ENCODE measurements at regions not wholly inside any gene's neighbourhood (a gene's known extent, or its start where the extent isn't known, plus 50 kb on each side); places are given as distances from the start of the nearest gene placed in this dataset.

DNA sequence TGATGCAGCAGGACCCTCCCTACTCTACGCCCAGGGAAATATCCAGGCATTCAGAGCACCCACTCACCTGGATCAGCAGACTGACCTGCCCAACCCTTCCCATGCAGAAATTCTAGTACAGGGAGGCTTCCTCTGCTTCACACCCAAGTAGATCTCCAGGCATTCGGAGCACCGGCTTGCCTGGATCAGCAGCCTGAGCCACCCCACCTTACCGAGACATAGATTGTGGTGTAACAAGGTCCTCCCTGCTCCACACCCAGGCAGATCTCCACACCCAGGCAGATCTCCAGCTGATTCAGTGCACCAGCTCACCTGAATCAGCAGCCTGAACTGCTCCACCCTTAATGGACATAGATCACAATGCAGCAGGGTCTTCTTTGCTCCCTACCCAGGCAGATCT is 215.1 kb upstream of the CPEB2 start:
- H3K4me3 ChIP-seq (ENCODE audit: low read length), result no peak overlapping the region
- no peaks in the 10 kb centered on the region for H3K27me3 ChIP-seq (replicated peaks; ENCODE audit: insufficient read depth, low read length)
- H3K36me3 ChIP-seq (replicated peaks; ENCODE audit: insufficient read depth, low read length), result no peaks in the 10 kb centered on the region
- H3K4me2 ChIP-seq (ENCODE audit: low read depth, low read length), result no peak overlapping the region
- DNase-seq, result no peak
- no peaks in the 10 kb centered on the region for H3K9me2 ChIP-seq (replicated peaks; ENCODE audit: insufficient read depth, low read length)
- TF ChIP-seq, protein P1, sequence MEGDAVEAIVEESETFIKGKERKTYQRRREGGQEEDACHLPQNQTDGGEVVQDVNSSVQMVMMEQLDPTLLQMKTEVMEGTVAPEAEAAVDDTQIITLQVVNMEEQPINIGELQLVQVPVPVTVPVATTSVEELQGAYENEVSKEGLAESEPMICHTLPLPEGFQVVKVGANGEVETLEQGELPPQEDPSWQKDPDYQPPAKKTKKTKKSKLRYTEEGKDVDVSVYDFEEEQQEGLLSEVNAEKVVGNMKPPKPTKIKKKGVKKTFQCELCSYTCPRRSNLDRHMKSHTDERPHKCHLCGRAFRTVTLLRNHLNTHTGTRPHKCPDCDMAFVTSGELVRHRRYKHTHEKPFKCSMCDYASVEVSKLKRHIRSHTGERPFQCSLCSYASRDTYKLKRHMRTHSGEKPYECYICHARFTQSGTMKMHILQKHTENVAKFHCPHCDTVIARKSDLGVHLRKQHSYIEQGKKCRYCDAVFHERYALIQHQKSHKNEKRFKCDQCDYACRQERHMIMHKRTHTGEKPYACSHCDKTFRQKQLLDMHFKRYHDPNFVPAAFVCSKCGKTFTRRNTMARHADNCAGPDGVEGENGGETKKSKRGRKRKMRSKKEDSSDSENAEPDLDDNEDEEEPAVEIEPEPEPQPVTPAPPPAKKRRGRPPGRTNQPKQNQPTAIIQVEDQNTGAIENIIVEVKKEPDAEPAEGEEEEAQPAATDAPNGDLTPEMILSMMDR (IDR thresholded peaks at IDR 0.05; ENCODE audit: low read length), result no peak
- TF ChIP-seq EZH2phosphoT487 (IDR thresholded peaks at IDR 0.05; ENCODE audit: low read length) (no peak), EZH2 (optimal IDR thresholded peaks at IDR 0.05; ENCODE audit: low read depth, low read length) (no peak)
- no peaks in the 10 kb centered on the region for H3K79me2 ChIP-seq (ENCODE audit: low read length)
- H3K27ac ChIP-seq (ENCODE audit: low read length), result no peak overlapping the region
- H4K20me1 ChIP-seq (ENCODE audit: insufficient read depth, low read length), result no peaks in the 10 kb centered on the region
- no peak overlapping the region for H2AFZ ChIP-seq (ENCODE audit: low read length)
- H3F3A ChIP-seq (ENCODE audit: insufficient read depth, low read length), result no peaks in the 10 kb centered on the region
- peaks cover 6% of the 10 kb centered on the region; the same call in 1 of the 2 replicates for H3K4me1 ChIP-seq (ENCODE audit: low read length)
- H3K9ac ChIP-seq (ENCODE audit: low read length), result no peak overlapping the region
- H3K9me3 ChIP-seq (replicated peaks; ENCODE audit: insufficient read depth, low read length), result no peaks in the 10 kb centered on the region

DNA sequence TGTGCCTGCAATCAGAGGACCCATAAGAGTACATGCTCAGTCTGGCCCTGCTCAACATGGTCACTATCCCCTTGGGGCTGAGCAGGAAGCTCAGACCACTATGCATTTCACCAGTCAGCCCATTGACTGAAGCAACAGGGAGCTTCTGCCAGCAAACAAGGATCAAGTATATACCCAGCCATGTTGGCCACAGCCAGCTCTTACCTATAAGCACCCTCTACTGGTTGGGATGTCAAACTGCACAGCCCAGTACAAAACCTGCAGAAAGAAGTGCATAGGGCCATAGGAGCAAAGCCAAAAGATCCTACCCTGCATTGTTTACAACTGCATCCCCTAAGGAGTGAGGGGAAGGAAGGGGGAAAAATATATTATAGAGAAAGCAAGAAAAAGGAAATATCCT is 214.4 kb upstream of the CPEB2 start:
- DNase-seq, result peak; percentile 56
- Histone ChIP-seq H2AFZ (ENCODE audit: low read length) (no peak overlapping the region), H3K9me3 (replicated peaks; ENCODE audit: insufficient read depth, low read length) (no peaks in the 10 kb centered on the region), H3K4me1 (ENCODE audit: low read length) (peaks cover 1% of the 10 kb centered on the region; the same call in 1 of the 2 replicates), H3K4me3 (ENCODE audit: low read length) (no peak overlapping the region), H4K20me1 (ENCODE audit: insufficient read depth, low read length) (no peaks in the 10 kb centered on the region), H3K9ac (ENCODE audit: low read length) (no peak overlapping the region), H3K79me2 (ENCODE audit: low read length) (no peaks in the 10 kb centered on the region), H3K9me2 (replicated peaks; ENCODE audit: insufficient read depth, low read length) (no peaks in the 10 kb centered on the region), H3K4me2 (ENCODE audit: low read depth, low read length) (no peak overlapping the region), H3K27me3 (replicated peaks; ENCODE audit: insufficient read depth, low read length) (no peaks in the 10 kb centered on the region), H3K27ac (ENCODE audit: low read length) (no peak overlapping the region), H3F3A (ENCODE audit: insufficient read depth, low read length) (no peaks in the 10 kb centered on the region), H3K36me3 (replicated peaks; ENCODE audit: insufficient read depth, low read length) (no peaks in the 10 kb centered on the region)
- TF ChIP-seq EZH2 (optimal IDR thresholded peaks at IDR 0.05; ENCODE audit: low read depth, low read length) (no peak), EZH2phosphoT487 (IDR thresholded peaks at IDR 0.05; ENCODE audit: low read length) (no peak)
- TF ChIP-seq, protein P1 (IDR thresholded peaks at IDR 0.05; ENCODE audit: low read length), result peak; percentile 72

DNA sequence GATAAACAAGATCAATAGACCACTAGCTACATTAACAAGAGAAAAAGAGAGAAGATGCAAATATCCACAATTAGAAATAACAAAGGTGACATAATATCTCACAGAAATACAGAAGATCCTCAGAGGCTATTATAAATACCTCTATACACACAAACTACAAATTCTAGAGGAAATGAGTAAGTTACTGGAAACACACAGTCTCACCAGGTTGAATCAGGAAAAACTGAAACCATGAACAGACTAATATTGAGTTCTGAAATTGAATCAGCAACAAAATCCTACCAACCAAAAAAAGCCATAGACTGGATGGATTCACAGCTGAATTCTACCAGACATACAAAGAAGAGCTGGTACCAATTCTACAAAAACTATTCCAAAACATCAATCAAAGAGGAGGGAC is 211.8 kb upstream of the CPEB2 start:
- Histone ChIP-seq H3K9me3 (replicated peaks; ENCODE audit: insufficient read depth, low read length) (no peaks in the 10 kb centered on the region), H3K9ac (ENCODE audit: low read length) (no peak overlapping the region), H3K36me3 (replicated peaks; ENCODE audit: insufficient read depth, low read length) (no peaks in the 10 kb centered on the region), H2AFZ (ENCODE audit: low read length) (no peak overlapping the region), H3K27ac (ENCODE audit: low read length) (no peak overlapping the region), H3K4me3 (ENCODE audit: low read length) (no peak overlapping the region), H3K27me3 (replicated peaks; ENCODE audit: insufficient read depth, low read length) (no peaks in the 10 kb centered on the region), H3K4me1 (ENCODE audit: low read length) (no peaks in the 10 kb centered on the region), H4K20me1 (ENCODE audit: insufficient read depth, low read length) (no peaks in the 10 kb centered on the region), H3K79me2 (ENCODE audit: low read length) (no peaks in the 10 kb centered on the region), H3F3A (ENCODE audit: insufficient read depth, low read length) (no peaks in the 10 kb centered on the region), H3K9me2 (replicated peaks; ENCODE audit: insufficient read depth, low read length) (no peaks in the 10 kb centered on the region), H3K4me2 (ENCODE audit: low read depth, low read length) (no peak overlapping the region)
- DNase-seq, result no peak
- TF ChIP-seq, protein P1 (IDR thresholded peaks at IDR 0.05; ENCODE audit: low read length), result no peak
- no peak for TF ChIP-seq EZH2phosphoT487 (IDR thresholded peaks at IDR 0.05; ENCODE audit: low read length)
- no peak for TF ChIP-seq EZH2 (optimal IDR thresholded peaks at IDR 0.05; ENCODE audit: low read depth, low read length)

Data from MM.1S (cell line).